H9 (cell line): ENCODE measurements at regions not wholly inside any gene's neighbourhood (a gene's known extent, or its start where the extent isn't known, plus 50 kb on each side); places are given as distances from the start of the nearest gene placed in this dataset.

Source experiments
- DNase-seq: peaks from one replicate; pipeline ENCODE4 v3.0.0-alpha.2; 2017
- H2AFZ ChIP-seq: one replicate; pipeline ENCODE4 v1.6.1; 2013; ENCODE audit warnings: mild to moderate bottlenecking, low read length, control low read depth, moderate library complexity
- H2AK5ac ChIP-seq: 2 replicates; pipeline ENCODE4 v1.6.1; 2013; ENCODE audit warnings: low read length, control low read depth, mixed read lengths; ENCODE audit not compliant: insufficient read length
- H2BK120ac ChIP-seq: one replicate; pipeline ENCODE4 v1.6.1; 2013; ENCODE audit warnings: low read depth, mild to moderate bottlenecking, low read length, control low read depth, inconsistent platforms; ENCODE audit not compliant: poor library complexity, severe bottlenecking
- H2BK12ac ChIP-seq: 2 replicates; pipeline ENCODE4 v1.6.1; 2013; ENCODE audit warnings: low read length, control low read depth, mixed read lengths, low read depth; ENCODE audit not compliant: insufficient read length
- H2BK15ac ChIP-seq: 2 replicates; pipeline ENCODE4 v1.6.1; 2013; ENCODE audit warnings: low read depth, low read length, control low read depth
- H2BK20ac ChIP-seq: one replicate; pipeline ENCODE4 v1.6.1; 2013; ENCODE audit warnings: low read depth, mild to moderate bottlenecking, low read length, control low read depth, inconsistent platforms; ENCODE audit not compliant: poor library complexity, severe bottlenecking
- H2BK5ac ChIP-seq: 2 replicates; pipeline ENCODE4 v1.6.1; 2013; ENCODE audit warnings: low read length, control low read depth, mixed read lengths; ENCODE audit not compliant: insufficient read length
- H3K14ac ChIP-seq: 2 replicates; pipeline ENCODE4 v1.6.1; 2013; ENCODE audit warnings: low read length, control low read depth; ENCODE audit not compliant: insufficient read depth
- H3K18ac ChIP-seq: 2 replicates; pipeline ENCODE4 v1.6.1; 2013; ENCODE audit warnings: low read depth, mild to moderate bottlenecking, mixed read lengths, low read length, control low read depth; ENCODE audit not compliant: insufficient read length
- H3K23ac ChIP-seq: 2 replicates; pipeline ENCODE4 v1.6.1; 2013; ENCODE audit warnings: low read length, control low read depth, mixed read lengths, low read depth; ENCODE audit not compliant: insufficient read length
- H3K23me2 ChIP-seq: 2 replicates; pipeline ENCODE4 v1.6.1; 2013; ENCODE audit warnings: low read depth, mild to moderate bottlenecking, mixed read lengths, low read length, control low read depth; ENCODE audit not compliant: insufficient read length, poor library complexity, severe bottlenecking
- H3K27ac ChIP-seq: 2 replicates; pipeline ENCODE4 v1.5.1; 2013; ENCODE audit warnings: low read length, control low read depth, mixed read lengths, low read depth; ENCODE audit not compliant: insufficient read length
- H3K27me3 ChIP-seq: 2 replicates; pipeline ENCODE4 v1.6.1; 2013; ENCODE audit warnings: low read length, control low read depth, inconsistent platforms; ENCODE audit not compliant: insufficient read depth
- H3K4ac ChIP-seq: 2 replicates; pipeline ENCODE4 v1.6.1; 2013; ENCODE audit warnings: low read depth, mild to moderate bottlenecking, control low read depth, inconsistent platforms, low read length, moderate library complexity
- H3K4me1 ChIP-seq: 2 replicates; pipeline ENCODE4 v1.6.1; 2013; ENCODE audit warnings: low read length, control low read depth, inconsistent platforms; ENCODE audit not compliant: insufficient read depth
- H3K4me2 ChIP-seq: 2 replicates; pipeline ENCODE4 v1.6.1; 2013; ENCODE audit warnings: low read length, control low read depth, mixed read lengths; ENCODE audit not compliant: insufficient read length, insufficient read depth
- H3K56ac ChIP-seq: 2 replicates; pipeline ENCODE4 v1.6.1; 2013; ENCODE audit warnings: low read depth, mild to moderate bottlenecking, mixed read lengths, low read length, control low read depth; ENCODE audit not compliant: insufficient read length
- H3K79me1 ChIP-seq: 2 replicates; pipeline ENCODE4 v1.6.1; 2013; ENCODE audit warnings: low read depth, mild to moderate bottlenecking, moderate library complexity, low read length, control low read depth, inconsistent platforms; ENCODE audit not compliant: insufficient read depth, poor library complexity, severe bottlenecking
- H3K79me2 ChIP-seq: 2 replicates; pipeline ENCODE4 v1.6.1; 2013; ENCODE audit warnings: low read length, control low read depth, inconsistent platforms; ENCODE audit not compliant: insufficient read depth
- H3K9ac ChIP-seq: 2 replicates; pipeline ENCODE4 v1.6.1; 2013; ENCODE audit warnings: low read length, control low read depth, mixed read lengths; ENCODE audit not compliant: insufficient read length; ENCODE audit errors: extremely low read depth
- H3K9me3 ChIP-seq: one replicate; pipeline ENCODE4 v1.6.1; 2013; ENCODE audit warnings: low read depth, low read length, inconsistent platforms; ENCODE audit not compliant: control insufficient read depth
- H3T11ph ChIP-seq: one replicate; pipeline ENCODE4 v1.6.1; 2013; ENCODE audit warnings: mild to moderate bottlenecking, low read length, control low read depth, inconsistent platforms
- H4K20me1 ChIP-seq: one replicate; pipeline ENCODE4 v1.6.1; 2013; ENCODE audit not compliant: control insufficient read depth, insufficient read length, insufficient read depth
- H4K5ac ChIP-seq: 2 replicates; pipeline ENCODE4 v1.6.1; 2013; ENCODE audit warnings: low read depth, mild to moderate bottlenecking, mixed read lengths, low read length, control low read depth; ENCODE audit not compliant: insufficient read length
- H4K8ac ChIP-seq: replicated peaks from 2 replicates; pipeline ENCODE4 v1.6.1; 2013; ENCODE audit warnings: low read length, control low read depth, mixed read lengths, low read depth; ENCODE audit not compliant: insufficient read length
- H4K91ac ChIP-seq: 2 replicates; pipeline ENCODE4 v1.6.1; 2013; ENCODE audit warnings: low read depth, mild to moderate bottlenecking, moderate library complexity, mixed read lengths, low read length, control low read depth; ENCODE audit not compliant: insufficient read length
- H3K27ac Mint-ChIP-seq, 3 experiments: 2 replicates in 2 of 3; 3 replicates in 1 of 3; pipeline ENCODE4 v1.8.0; 2020 to 2021; ENCODE audit warnings: mixed read lengths in 3 of 3, mild to moderate bottlenecking in 1 of 3, moderate library complexity in 1 of 3
- H3K27me3 Mint-ChIP-seq: 2 replicates; pipeline ENCODE4 v1.8.0; 2021; ENCODE audit warnings: low read depth, mild to moderate bottlenecking, moderate library complexity, mixed read lengths
- H3K36me3 Mint-ChIP-seq, 3 experiments: 2 replicates in 2 of 3; 3 replicates in 1 of 3; pipeline ENCODE4 v1.8.0; 2020 to 2021; ENCODE audit warnings: low read depth in 3 of 3, mixed read lengths in 3 of 3; ENCODE audit not compliant: insufficient read depth in 1 of 3
- H3K4me1 Mint-ChIP-seq, 2 experiments: 2 replicates each; pipeline ENCODE4 v1.8.0; 2020; ENCODE audit warnings: mixed read lengths in 2 of 2
- H3K4me3 Mint-ChIP-seq, 2 experiments: 2 replicates in 1 of 2; 3 replicates in 1 of 2; pipeline ENCODE4 v1.8.0; 2020 to 2021; ENCODE audit warnings: mild to moderate bottlenecking in 2 of 2, mixed read lengths in 2 of 2, moderate library complexity in 1 of 2
- H3K9me3 Mint-ChIP-seq, 2 experiments: 2 replicates in 1 of 2; 3 replicates in 1 of 2; pipeline ENCODE4 v1.8.0; 2020; ENCODE audit warnings: mild to moderate bottlenecking in 2 of 2, mixed read lengths in 2 of 2, moderate library complexity in 1 of 2
- CTCF ChIP-seq: fragments of 200-600 bp; sonication (generic); conservative IDR thresholded peaks from 3 replicates; pipeline ENCODE4 v1.8.0; 2021; ENCODE audit warnings: antibody characterized with exemption, mild to moderate bottlenecking
- WGBS: extraction: QIAGEN DNeasy Blood & Tissue Kit; methylation state at CpG from one replicate; pipeline ENCODE4 v1.1.7; 2013; ENCODE audit warnings: missing lambda C conversion rate, low lambda C conversion rate, mixed read lengths; ENCODE audit not compliant: insufficient read length; ENCODE audit errors: extremely low coverage; 5-methylcytosine and 5-hydroxymethylcytosine counted together

- no peak for DNase-seq
- Mint-ChIP-seq H3K9me3 (peaks cover 30 to 33% of the 10 kb centered on the region in 2 experiments), H3K36me3 (peaks cover 3 to 17% (median 5%) of the 10 kb centered on the region in 3 experiments; a peak in 5 of 7 replicates), H3K4me3 (no peak overlapping the region), H3K4me1 (no peaks in the 10 kb centered on the region), H3K27ac (no peak overlapping the region), H3K27me3 (no peaks in the 10 kb centered on the region)
- Histone ChIP-seq H3K23ac (no peak overlapping the region), H3K14ac (no peak overlapping the region), H2BK120ac (no peak overlapping the region), H2BK5ac (no peak overlapping the region), H3K56ac (no peak overlapping the region), H2BK15ac (no peak overlapping the region), H3K9me3 (no peaks in the 10 kb centered on the region), H2AK5ac (no peak overlapping the region), H3K9ac (no peak overlapping the region), H3K27me3 (no peaks in the 10 kb centered on the region), H2BK12ac (no peak overlapping the region), H3T11ph (no peak overlapping the region), H3K4ac (no peak overlapping the region), H4K91ac (no peak overlapping the region), H4K8ac (no peak overlapping the region), H3K4me1 (no peaks in the 10 kb centered on the region), H3K27ac (no peak overlapping the region), H3K18ac (no peak overlapping the region), H3K4me2 (no peak overlapping the region), H2BK20ac (no peak overlapping the region), H3K79me1 (no peaks in the 10 kb centered on the region), H4K5ac (no peak overlapping the region), H4K20me1 (no peaks in the 10 kb centered on the region), H2AFZ (no peak overlapping the region), H3K23me2 (no peaks in the 10 kb centered on the region), H3K79me2 (no peaks in the 10 kb centered on the region)
- no peak for TF ChIP-seq CTCF
- no CpG with 5 or more reads among the region's 2 CpGs for WGBS
Measured at GRCh38 chr7:144995495-144995894, 159.6 kb upstream of the TPK1 start.
